Lung microvascular endothelial cell (primary cell): ENCODE measurements at regions not wholly inside any gene's neighbourhood (a gene's known extent, or its start where the extent isn't known, plus 50 kb on each side); places are given as distances from the start of the nearest gene placed in this dataset.
A peak's percentile ranks its signal among the peaks of the same experiment; 100 is the strongest.

ENCODE experiments used
- DNase-seq, 2 donors: peaks; one replicate each; pipeline versions ENCODE4 v3.0.0 to v3.0.0-alpha.2; 2010; ENCODE audit warnings: low read depth in 2 of 2

DNA sequence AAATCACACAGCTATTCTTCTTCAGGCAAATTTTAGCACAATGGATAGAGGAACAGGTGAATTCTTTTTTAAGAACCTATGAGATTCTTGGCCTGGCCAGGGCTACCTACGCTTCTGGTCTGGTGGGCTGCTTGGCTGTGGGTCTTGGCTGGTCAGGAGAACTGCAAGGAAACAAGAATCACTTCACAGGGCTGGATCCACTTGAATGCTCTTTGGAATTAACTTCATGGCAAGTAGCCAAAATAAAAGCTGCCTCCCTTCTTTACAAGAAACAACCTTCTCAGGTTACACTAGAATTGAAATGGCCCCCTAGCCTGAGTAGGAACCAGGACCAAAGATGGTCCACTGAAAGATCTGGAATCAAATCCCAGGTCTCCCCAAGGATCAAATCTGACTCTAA is 519.1 kb downstream of the IQCM start:
- no peak for DNase-seq

GRCh38 chr4:149296084-149296483 is 519.6 kb downstream of the IQCM start:
- no peak for DNase-seq

DNA sequence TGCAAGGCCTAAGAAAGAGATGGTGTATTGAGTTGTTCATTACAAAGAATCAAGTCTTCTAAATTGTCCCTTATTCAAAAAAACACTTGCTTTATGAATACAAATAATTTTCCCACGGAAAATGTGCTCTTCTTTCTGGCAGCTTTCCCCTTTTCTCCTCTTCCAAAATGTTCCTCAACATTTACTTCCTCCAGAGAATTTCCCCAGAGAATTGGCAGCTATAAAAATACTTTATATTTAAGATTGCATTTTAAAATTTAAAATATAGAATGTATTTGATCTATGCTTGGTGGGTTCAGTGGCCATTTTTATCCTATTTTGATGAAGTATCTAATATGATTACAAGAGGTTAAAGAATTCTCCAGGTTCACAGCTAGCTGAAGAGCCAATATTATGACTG is 521.0 kb downstream of the IQCM start:
- no peak for DNase-seq

DNA sequence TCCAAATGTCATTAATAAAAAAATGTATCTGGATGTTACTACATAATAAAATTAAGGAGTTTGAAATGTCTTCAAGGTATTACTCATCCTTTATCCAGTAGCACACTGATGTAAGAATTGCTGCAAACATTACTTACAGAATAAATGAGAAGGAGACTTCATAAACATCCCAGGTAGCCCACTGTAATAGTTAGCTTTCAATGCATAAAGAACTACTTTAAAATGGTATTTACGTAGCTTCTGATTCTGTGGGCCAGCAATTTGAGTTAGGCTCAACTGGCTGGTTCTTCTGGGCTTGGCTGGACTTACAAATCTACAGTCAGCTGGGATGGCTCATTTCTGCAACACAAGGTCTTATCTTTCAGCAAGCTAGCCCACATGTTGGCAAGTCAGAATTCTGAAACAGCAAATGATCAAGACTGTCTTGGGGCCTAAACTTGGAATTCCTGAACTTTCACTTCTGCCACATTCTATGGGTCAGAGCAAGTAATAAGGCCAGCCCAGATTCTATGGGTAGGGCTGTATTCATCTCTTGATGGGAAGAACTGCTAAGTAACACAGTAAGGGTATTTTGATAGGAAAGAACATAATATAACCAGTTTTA is 522.5 kb downstream of the IQCM start:
- no peak for DNase-seq

DNA sequence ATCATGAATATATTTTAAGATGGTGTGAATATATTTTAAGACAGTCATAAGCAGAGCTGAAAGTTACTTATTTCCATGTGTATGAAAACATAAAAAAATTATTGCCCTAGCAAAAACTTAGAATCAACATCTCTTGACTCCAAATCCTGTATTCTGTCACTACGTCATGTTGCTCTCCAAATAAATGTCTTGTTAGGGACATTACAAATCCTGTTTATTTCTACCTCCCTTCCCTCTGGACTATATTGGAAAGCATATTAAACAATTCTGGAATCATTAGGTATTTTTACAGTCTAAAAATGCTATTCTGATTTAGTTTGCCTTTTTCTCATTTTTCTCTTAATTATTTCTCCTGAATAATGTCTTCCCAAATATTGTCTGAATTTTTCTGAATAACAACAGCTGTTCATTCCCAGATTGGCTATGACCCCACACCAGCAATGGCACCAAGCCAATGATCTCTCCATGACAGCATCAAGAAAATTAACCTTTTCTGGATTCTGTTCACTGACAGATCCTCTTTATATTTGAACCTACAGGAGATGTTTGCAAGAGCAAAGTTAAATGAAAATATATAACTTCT is 523.1 kb downstream of the IQCM start:
- DNase-seq, result peak; percentile 6 to 23

GRCh38 chr4:149291463-149291862 is 524.2 kb downstream of the IQCM start:
- DNase-seq, result peak; percentile 67 to 76

GRCh38 chr4:149280806-149281205 is 534.8 kb downstream of the IQCM start:
- DNase-seq, result no peak

DNA sequence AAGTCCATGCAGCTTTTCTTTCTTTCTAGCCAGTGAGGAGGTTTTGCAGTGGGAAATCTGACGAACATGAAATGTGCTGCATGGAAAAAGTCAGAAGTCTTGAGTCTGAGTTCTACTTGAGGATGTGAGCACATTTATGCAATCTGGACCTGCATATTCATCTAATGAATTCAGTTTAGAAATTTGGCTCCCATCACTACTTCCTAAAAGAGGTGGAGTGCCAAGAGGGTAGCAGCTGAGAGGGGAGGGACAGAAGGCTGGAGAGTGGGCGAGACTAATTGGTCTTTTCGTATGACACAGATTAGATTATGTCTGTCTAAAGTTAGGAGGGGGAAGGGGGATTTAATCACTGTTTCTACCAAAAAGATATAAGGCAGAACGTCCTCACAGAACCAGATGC is 535.9 kb downstream of the IQCM start:
- no peak for DNase-seq

DNA sequence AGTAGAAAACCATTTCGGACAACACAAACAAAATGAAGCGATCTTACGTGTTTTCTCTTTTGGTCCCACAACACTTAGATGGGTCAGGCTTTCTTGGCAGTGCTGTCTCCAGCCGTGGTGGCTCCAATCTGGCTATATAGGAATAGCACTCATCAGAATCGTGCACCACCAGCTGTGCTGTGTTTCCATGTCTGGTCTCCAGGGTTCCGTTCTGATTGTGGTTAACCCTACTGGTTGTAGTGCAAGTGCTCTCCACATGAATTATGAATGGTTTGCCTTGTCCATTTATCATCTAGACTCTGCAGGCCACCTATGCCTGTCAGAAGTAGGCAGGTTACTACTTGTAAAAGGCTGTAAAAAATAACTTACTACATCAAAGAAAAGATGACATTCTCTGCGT is 536.3 kb downstream of the IQCM start:
- DNase-seq, result no peak

DNA sequence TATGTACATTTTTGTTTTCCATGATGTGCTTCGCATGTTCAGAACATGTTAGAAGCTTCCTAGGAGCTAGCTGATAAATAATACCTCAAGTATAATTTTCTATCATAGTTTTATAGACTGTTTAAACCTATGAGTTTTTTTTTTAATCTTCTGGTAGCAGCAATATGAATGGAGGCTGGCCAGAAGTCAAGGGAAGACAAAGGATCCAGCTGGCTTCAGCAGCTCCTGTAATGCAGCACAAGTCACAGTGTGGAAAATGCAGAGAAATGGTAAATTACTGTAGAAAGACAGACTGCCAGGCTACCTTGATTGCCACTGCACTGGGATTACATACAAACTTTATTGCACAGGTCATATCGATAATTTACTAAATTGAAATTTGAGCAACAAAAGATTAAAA is 537.9 kb downstream of the IQCM start:
- no peak for DNase-seq

DNA sequence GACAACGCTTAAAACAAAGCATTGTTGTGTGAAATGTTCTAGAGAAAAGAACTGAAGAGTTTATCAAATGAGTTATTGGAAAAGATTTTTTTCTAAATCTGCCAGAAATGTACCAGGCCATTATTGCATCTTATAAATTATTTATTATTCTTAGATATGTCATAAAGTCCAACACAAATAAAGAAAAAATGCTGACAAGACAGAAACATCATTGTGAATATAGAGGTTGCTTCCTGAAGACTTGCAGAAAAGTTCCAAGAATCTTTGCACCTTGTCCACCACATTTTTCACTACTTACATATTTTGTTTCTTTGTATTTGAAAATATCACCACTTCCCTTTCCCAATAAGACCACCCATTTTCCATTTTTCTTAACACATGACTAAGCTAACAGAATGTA is 545.8 kb downstream of the IQCM start:
- no peak for DNase-seq

DNA sequence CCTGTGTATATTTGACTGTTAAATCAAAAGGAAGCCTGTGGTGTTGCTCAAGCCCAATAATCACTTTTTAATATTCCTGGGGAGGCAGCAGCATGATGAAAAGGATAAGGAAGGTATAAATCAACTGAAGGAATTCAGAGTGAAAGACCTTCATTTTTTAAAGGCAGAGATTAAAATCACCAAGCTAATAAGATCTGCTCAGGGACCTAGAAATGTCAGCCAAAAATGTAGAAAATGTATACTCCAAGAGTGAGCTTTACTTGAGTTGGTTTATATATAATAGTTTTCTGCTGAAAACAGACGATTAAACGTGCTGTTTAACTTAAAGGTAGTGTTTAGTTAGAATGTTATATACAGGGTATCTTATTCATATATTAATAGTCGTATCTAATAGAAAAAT is 549.3 kb downstream of the IQCM start:
- DNase-seq, result no peak

- DNase-seq, result no peak
Observed at GRCh38 chr4:149265645-149266044, 550.0 kb downstream of the IQCM start.

DNA sequence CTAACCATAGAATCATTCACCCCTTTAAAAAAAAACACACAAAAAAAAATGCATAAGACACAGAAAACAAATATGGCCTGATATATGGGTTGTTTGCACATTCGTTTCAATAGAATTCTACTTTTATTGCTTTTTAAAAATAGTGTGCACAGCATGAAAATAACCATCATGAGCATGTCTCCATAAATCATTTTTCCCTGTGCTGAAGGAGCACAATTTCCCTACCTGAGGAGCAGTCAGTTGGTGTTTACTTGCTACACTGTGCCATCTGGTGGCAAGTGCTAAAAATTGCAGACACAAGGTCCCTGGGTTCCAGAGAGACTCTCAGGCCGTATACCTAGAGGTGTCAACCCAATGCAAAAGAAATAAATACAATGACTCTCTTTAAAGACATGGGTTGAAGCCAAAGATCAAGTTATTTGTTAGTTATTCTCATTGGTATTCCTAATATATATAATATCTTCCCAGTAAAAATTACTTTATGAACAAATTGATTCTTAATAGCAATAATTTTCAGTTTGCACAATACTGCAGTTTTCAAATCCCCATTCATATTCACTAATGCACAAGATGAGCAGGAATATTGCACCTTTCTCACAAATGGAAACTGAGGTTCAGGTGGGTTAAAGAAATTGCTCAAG is 551.4 kb downstream of the IQCM start:
- peak; percentile 68 to 72 for DNase-seq

- no peak for DNase-seq
Observed at GRCh38 chr4:149248191-149248764, 567.4 kb downstream of the IQCM start.

DNA sequence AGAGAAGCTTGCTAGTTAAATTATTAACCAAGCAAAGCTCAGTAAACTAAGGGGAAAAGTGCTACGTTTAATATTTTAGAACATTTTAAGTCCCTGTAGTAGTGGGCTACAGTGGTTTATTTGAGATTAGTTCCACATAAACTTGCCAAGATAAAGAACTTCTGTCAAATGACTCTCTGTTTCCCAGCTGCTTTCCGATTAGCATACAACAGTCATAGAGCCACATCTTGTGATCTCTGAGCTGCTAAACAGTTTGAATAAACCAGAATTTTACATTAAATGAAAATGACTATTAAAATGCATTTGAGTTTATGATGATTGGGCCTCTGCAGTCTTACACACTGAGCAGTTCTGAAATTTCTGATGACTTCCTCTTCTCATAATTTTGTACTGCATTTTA is 568.5 kb downstream of the IQCM start:
- no peak for DNase-seq

DNA sequence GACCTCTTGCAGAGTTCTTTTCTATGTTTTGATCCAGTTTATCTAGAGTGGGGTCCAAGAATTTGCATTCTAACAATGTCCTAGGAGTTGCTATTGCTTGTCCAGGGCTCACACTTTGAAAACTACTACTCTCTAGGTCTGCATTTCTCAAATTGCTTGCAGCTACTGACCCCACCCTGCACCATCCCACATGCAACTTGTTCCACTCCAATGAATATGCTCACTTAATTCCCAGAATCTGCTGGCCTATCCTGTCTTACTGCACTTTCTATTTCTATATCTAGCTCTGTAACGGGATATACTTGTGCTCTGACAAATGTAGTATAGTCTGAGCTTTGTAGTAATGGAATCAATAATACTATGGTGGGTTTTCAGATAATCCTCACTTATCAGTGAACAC is 570.3 kb downstream of the IQCM start:
- DNase-seq, result no peak

DNA sequence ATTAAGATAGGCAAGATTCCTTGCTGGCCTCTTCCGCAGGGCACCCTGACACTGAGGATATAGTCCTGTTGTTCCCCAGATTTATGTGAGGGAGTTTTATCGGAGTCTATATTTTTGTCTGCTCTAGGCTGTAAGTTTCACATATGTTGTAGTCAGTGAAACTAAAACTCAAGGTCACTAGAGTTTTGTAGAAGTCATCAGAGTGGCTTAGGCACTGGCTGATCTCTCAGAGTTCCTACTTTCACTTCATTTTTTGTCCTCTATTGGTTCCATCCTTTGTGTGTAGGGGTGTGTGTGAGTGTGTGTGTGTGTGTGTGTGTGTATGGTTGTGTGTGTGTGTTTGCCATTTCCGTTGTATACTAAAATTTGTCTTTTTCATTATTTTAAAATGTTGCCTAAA is 577.5 kb downstream of the IQCM start:
- no peak for DNase-seq

DNA sequence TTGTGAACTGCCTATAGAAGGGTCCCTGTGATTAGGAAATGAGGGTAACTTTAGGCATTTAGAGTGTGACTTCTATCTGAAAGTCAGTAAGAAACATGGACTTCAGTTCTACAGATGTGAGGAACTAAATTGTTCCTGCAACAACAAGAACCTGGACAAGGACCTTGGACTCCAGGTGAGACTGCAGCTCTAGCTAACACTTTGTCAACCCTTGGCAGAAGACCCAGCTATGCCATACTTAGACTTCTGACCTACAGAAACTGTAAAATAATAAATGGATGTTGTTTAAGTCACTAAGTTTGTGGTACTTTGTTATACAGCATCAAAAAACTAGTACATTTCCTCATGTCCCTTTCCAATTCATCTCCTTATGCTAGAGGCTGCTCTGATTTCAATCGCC is 580.8 kb downstream of the IQCM start:
- no peak for DNase-seq

DNA sequence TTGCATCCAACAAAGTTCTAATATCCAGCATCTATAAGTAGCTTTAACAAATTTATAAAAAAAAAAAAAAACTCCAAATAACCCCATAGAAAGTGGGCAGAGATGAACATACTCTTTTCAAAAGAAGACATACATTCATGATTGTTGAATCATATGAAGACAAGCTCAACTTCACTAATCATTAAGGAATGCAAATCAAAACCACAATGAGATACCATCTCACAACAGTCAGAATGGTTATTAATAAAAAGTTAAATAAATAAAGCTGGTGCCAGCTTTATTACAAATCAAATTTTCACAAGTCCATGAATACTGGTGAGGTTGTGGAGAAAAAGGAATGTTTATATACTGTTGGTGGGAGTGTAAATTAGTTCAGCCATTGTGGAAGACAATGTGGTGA is 592.0 kb downstream of the IQCM start:
- DNase-seq, result peak in 1 of 2 donors; percentile 14

GRCh38 chr4:149218672-149219071 is 597.0 kb downstream of the IQCM start:
- no peak for DNase-seq

- DNase-seq, result no peak
Observed at GRCh38 chr4:149214301-149214700, 601.3 kb downstream of the IQCM start.

GRCh38 chr4:149211876-149212275 is 603.8 kb downstream of the IQCM start:
- no peak for DNase-seq
